Right lung (tissue), 2 donors: ENCODE measurements at regions not wholly inside any gene's neighbourhood (a gene's known extent, or its start where the extent isn't known, plus 50 kb on each side); places are given as distances from the start of the nearest gene placed in this dataset.

ENCODE experiments used
- DNase-seq, 2 donors: peaks; one replicate each; pipeline ENCODE4 v3.0.0-alpha.2; 2013

DNA sequence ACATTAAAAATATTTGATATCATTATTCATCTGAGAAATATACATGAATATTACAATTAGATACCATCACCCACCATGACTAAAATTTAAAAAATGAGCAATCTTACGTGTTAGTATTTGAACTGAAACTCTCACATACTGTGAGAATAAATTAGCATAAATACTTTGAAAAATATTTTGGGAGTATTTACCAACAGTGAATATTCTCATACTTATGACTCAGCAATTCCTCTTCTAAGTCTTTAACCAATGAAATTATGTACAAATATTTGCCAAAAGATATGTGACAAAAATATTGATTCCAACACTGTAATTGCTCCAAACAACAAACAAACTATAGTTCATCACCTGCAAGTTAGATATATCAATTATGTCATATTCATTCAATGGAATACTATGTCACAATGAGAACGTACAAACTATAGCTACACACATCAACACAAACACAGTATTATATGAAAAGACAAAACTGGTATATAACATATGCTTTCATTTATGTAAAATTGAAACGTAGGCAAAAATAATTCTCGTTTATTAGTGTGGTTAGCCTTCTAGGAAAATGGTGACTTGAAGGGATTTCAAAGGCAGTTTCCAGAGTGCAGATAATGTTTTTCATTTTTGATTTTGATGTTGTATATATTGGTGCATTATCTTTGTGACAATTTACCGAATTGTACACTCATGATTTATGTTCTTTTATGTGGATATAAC is 742.2 kb downstream of the SLC16A7 start:
- no peak for DNase-seq

DNA sequence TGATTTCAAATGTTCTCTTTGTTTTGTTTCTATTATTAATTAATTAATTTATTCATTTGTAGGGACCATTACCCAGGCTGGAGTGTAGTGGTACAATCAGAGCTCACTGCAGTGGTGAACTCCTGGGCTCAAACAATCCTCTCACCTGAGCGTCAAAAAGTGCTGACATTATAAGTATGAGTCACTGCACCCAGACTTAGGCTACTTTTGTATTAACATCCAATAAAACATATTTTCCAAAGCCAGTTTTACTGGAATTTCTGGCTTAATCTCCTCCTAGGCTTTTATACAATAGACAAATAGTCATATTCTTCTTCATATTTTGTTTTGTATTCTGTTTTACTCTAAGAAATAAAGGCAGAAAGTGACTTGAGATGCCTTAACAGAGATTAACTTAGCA is 749.6 kb downstream of the SLC16A7 start:
- no peak for DNase-seq

DNA sequence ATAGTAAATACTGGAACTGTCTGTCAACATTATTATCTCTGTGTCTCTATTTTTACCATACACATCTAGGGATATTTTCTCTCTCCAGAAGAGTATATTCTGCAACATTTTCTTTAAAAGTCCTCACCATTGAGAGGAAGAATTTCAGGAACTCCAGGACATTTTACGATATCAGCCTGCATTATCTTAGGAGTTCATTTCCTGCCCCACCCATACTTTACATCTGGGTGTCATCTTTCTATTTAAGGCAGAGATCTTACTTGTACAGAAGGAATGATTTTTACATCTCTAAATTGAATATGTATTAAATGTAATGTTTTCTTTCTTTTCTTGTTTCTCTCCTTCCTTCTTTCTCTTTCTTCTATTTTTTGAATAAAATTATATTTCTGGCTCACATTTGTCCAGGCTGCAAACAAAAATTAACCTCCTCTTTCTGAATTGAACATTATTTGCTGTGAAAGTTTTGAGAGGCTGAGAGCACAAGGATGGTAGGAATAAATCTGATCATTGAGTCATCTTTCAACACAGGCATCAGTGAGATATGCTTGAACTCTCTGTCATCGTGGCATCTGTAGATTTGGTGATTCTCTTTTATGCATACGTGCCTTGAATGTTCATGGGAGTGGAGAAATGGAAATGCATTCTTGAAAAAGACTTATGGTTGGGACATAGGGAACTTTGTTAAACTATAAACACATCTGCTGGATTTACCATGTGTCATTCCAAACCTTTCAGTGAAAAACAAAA is 753.6 kb downstream of the SLC16A7 start:
- DNase-seq: no peak

DNA sequence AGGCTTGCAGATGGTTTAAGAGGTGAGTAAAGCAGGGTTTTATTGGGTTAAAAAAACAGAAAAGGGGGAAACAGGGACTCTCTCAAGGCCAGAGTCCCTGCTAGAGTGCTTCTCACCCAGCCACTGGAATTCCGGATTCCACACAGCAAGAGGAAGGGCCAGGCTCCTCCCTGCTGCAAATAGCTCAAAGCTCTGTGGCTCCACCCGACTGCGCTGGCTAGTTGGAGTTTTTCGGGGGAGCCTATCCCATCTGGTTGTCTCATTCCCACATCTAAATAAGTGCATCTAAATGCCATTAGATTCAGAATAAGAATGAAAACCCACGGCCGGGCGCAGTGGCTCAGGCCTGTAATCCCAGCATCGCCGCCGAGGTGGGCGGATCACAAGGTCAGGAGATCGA is 791.5 kb downstream of the SLC16A7 start:
- DNase-seq: no peak

DNA sequence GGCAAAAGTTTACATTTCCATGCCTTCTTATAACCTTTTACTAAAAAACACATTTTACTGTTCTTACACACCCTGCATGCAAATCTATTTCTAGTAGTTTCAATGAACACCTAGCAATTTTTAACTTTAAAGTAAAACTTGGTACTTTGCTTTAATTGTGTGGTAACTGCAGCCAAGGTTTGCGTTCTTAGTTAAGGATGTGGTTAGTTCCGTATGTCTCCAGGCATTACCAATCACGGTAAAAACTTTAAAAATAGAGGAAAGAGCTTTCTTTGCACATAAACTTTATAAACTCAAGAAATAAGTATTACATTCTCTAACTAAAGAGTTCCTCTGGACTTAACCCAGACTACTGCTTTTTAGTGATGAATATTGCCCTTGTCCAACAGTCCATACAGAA is 795.2 kb downstream of the SLC16A7 start:
- no peak for DNase-seq

DNA sequence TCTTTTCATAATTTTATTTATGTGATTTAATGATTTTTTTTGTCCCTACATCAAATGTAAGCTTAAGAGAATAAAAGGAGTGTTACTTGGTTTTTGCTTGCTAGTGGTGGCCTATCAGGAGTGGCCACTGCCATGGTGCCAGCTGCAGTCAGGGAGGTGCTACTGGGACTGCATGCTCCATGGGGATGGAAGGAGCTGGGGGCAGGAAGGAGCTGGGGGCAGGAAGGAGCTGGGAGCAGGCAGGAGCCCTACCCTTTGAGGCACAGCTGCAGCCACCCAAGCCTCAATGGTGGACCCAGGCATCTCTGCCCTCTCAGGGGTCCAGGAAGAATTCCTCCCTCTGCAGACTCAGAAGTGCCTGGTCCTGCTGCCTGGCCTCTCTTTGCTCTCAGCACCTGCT is 796.0 kb downstream of the SLC16A7 start:
- DNase-seq: no peak

DNA sequence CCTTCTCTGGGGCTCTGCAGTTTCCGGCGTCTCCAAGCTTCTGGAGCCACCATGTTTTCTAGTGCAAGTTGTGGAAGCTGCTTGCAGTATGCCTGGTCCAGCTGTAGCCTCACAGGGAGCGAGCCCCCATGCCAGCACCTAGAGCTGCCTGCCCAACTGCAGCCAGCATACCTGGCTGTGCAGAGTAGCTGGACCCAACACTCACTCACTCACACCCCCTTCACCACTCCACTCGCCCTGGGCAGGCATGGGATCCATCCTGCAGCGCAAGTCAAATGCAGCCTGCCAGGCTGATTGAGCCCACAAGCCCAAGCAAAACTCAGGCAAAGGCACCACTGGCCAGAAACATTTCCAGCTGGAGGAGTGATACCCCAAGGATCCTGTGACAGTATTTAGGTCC is 797.3 kb downstream of the SLC16A7 start:
- DNase-seq: no peak

DNA sequence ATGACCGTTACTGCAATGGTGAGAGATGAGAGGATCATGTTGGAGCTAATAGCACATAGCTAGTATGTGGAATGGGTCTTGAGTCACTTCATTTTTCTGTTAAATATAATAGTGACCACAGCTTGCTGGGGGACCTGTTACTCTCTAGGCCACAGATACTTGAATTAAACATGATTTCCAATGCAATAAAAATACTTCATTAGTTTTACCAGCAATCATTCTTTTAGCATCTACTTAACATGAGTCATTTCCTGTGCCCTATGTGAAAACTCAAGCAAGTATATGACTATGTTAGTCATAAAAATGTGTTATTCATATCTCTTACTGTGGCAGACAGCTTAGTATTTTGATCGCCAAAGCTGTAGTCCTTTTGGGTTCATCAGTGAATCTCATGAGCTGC is 798.8 kb downstream of the SLC16A7 start:
- DNase-seq: no peak

DNA sequence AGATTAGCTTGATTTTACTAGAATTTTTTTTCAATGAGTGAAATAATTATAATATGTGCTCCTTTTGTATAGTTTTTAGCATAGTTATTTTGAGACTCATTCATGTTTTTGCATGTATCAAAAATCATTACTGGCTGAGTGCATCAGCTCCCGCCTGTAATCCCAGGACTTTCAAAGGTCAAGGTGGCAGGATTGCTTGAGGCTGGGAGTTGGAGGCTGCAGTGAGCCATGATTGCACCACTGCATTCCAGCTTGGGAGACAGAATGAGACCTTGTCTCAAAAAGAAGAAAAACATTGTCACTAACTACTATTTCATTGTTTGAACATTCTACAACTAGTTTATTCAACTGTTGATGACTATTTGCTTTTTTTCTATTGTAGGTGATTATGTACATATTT is 802.7 kb downstream of the SLC16A7 start:
- no peak for DNase-seq

DNA sequence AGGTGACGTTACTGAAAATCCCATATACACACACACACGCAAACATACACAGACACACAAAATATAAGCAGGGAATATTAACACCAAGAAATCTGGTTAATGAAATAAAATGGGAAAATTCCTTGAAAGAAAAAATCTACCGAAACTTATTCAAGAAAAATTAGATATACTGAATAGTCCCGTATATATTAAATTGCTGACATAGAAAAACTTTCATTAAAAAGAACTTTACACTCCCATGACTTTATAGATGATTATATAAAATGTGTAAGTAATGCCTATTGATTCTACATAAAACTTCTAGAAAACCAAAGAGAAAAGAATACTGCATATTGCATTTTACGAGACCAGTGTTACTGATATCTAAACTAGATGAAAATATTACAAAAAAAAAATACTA is 803.2 kb downstream of the SLC16A7 start:
- DNase-seq: no peak

DNA sequence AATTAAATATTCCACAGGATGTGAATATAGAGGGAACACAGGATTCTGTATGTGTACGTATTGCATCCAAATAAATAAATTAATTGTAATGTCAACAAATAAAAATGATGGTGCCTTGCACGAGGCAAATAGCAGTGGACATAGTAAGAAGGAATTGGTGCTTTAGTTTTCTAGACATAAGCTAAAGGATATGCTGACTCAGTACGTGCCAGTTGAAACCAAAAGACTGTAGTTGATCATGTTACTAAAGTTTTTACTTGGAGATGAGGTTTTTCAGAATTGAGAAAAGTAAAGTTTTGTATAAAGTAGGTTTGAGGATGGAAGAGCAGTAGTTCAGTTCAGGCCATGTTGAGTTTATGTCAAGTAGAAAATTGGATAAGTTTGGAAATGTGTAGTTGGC is 807.2 kb downstream of the SLC16A7 start:
- DNase-seq: no peak

DNA sequence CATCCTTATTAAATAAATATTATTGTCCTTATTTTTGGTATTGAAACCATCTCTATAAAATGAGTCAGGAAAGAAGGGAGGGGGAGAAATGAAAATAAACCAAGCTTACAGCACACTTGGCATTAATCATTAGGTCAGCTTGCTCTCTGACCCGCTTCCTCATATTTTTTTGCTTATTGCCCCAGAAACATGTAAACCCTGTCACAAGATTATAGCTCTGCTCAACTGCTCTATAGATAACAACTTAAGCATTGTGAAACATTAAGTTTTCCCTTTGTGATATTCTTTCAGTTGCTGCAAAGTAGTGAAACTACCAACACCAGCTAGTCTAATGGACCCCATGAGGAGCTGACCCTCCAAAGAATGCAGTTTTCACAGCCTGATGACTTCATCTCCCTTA is 819.5 kb downstream of the SLC16A7 start:
- no peak for DNase-seq

DNA sequence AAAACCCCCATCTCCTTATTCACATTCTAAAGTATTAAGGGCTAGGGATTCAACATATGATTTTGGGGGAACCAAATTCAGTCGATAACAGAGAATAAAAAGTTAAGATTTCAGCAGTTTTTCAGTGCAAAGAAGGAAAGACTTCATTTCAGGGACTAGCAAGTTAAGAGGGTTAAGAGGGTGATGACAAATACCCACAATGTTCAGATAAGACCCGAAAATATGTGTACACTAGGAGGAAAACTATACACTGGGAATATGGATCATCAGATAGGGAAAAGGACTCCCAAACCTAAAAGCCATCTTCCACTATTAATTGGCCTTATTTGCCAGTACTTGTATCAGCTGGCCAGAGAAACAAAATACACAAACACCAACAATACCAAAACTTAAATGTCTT is 824.2 kb downstream of the SLC16A7 start:
- no peak for DNase-seq

DNA sequence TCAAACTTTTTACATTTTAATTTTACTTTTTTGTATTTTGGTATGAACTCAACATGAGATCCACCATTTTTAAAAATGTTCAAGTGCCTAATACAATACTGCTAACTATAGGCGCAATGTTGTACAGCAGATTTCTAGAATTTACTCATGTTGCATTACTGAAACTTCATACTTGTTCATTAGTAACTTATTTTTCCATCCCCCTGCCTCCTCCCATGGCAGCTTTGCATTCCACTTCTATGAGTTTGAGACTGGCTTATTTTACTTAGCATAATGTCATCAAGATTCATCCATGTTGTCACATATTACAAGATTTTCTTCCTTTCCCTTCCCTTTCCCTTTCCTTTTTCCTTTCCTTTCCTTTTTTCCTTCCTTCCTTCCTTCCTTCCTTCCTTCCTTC is 825.9 kb downstream of the SLC16A7 start:
- no peak for DNase-seq

DNA sequence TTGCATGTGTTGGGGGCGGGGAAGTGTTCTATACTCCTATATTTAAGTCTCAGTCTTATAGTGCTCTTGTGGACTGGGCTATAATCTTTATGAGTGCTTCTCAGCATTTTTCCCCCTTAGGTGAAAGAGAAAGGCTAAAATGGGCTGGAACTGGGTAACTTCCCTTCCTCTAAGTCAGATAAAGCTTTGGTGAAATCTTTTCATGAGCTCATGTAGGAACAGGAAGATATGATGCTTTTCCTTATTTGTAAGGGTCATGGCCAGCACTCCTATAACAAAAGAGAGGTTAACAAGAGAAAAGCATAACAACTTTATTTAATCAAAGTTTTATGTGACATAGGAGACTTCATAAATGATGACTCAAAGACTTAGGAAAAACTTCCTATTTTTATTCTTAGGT is 841.5 kb downstream of the SLC16A7 start:
- DNase-seq: no peak

DNA sequence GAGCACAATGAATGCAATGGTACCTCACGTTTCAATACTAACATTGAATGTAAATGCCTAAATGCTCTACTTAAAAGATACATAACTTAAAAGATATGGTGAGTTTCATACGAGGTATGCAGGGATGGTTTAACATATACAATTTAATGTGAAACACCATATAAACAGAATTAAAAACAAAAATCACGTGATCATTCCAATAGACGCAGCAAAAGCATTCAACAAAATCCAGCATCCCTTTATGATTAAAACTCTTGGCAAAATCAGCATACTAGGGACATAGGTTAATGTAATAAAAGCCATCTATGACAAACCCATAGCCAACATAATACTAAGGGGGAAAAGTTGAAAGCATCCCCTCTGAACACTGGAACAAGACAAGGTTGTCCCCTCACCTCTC is 845.7 kb downstream of the SLC16A7 start:
- no peak for DNase-seq

DNA sequence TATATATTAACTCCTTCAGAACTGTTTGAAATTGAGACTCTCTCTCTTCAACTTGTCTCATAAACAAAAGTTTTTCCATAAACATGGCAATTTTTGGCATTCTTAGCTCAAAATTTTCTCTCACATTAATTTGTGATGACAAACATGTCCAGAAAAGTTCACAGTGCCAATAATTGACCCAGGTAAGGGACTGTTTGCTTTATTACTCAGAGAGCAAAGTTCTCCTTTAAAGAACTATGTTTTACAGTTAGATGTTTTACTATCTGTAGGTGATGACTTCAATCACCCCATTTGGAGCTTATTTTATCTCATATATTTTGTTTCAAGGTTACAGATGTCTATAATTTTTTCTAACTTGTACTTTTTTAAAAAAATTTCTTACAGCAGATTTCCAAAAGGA is 855.6 kb downstream of the SLC16A7 start:
- no peak for DNase-seq

DNA sequence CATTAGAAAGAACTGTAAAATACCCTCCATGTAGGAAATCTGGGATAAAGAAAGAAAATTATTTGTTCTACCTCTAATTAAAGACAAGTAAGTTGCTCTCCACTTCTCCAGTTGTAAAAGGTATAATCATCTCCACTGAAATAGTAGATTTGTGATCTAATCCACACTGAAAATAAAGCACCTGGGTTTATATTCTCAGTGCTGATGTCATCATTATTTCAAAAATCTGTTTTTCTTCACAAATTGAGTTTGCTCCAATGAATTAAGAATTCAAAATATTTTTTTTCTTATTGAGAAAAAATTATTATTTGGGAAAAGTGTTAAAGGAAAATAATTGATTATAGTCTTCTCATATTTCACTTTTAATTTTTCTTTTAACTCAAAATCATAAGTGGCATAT is 869.2 kb downstream of the SLC16A7 start:
- DNase-seq: no peak

DNA sequence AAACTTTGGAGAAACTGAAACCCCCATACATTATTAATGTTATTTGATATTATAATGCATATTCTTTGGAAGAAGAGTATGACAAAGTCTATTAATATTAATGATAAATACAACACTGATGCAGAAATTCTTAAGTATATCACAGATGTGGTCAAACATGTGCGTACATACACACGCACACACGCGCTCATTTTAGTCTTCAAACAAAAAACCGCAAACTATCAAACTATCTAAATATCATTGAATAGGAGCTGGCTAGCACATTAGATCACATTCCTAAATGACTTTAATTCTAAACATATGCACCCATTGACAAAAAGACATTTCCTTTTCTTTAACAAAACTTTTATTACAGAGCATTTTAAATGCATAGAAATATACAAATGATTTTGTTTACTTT is 872.7 kb downstream of the SLC16A7 start:
- DNase-seq: no peak

DNA sequence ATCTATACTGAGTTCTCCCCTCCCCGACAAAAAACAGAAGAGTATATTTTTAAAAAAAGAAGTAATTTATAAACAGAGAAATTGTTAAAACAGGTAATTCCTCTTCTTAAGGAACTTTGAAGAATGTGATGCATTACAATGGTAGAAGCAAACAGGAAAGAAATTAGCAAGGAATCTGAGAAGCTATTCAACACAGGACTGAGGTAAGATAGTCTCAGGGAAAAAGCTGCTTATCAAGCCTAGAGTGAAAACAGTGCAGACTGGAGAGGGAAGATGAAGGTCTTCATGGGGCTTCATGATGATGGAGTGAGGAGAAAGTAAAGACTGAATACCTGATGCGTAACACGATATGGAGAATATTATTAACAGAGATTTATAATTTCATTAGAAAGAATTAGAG is 880.0 kb downstream of the SLC16A7 start:
- no peak for DNase-seq

DNA sequence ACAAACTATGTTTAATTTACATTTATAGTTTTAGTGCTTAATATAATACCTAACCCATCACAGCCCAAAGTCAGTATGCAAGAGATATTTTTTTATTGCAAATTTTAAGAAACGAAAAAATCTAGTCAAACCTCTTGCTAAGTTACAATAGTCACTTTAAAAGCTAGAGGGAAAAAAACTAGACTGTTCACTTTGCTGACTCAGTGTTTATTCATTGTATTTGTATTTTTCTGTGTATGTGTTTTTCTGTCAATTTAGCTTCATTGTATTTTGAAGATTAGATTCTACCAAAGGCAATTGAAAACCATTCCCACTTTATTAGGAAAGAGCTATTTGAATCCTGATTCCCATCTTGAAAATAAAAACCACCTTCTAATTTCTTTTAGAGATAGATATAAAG is 891.5 kb downstream of the SLC16A7 start:
- no peak for DNase-seq

DNA sequence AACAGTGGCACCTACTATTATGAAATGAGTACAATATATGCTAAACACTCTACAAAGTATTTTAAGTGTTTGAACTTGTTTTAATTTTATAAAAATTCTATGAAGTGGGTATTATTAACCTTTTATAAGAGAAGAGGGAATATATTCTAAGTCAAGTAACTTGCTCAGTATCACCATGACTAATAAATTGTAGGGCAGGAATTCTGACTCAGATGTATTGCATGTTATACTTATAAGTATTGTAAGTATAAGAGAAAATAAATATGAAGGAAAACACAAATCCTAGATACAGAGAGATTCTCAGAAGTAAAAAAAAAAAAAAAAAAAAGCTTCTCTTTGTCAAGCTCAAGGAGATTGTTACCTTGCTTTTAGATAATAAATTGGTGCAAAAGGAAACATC is 893.2 kb downstream of the SLC16A7 start:
- no peak for DNase-seq

DNA sequence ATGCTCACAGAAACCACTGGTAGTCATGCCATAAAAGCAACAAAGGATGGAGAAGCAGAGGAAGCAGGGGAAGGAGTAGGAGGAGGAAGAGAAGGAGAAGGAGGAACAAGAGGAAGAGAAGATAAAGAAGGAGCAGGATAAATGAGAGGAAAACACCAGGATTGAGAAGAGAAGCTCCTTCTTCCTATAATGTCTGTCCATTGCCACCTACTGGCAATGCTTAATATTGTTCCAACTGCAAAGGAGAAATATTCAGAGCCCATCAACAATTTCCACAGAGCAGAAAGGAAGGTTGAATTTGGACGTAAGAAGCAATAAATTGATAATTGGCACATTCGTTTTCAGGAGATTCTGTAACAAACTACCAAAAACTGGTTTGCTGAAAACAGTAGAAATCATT is 898.4 kb downstream of the SLC16A7 start:
- no peak for DNase-seq

DNA sequence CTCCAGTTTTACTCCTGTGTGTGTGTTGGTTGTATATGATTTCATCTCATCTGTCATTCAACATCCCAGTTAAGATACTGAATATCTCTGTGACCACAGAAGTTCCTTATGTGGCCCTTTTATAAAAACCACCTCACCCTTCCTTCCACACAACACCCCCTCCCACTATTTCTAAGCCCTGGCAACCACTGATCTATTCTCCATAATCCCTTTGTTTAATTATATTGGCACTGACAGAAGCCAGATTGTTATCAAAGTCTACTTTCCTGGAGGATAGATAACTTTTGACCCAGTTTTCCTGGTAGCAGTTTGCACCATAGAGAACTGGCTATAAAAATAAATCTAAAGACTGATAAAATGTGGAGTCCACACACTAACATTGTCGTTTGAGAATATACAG is 902.8 kb downstream of the SLC16A7 start:
- DNase-seq: no peak
